HEK293 (cell line): ENCODE measurements at regions not wholly inside any gene's neighbourhood (a gene's known extent, or its start where the extent isn't known, plus 50 kb on each side); places are given as distances from the start of the nearest gene placed in this dataset.

Experiments
- KLF9 ChIP-seq: fragments of 450-650 bp; formaldehyde crosslinking; IDR thresholded peaks from 2 replicates; pipeline ENCODE4 v1.5.1; 2016; ENCODE audit warnings: missing biosample characterization, missing genetic modification characterization, low read depth
- ZNF24 ChIP-seq: fragments of 450-650 bp; formaldehyde crosslinking; IDR thresholded peaks from 2 replicates; pipeline ENCODE4 v1.5.1; 2016; ENCODE audit warnings: missing biosample characterization, missing genetic modification characterization
- ZNF529 ChIP-seq: fragments of 450-650 bp; formaldehyde crosslinking; IDR thresholded peaks from 2 replicates; pipeline ENCODE4 v1.5.1; 2017; ENCODE audit warnings: missing genetic modification characterization, missing biosample characterization; ENCODE audit not compliant: insufficient replicate concordance
- ZNF830 ChIP-seq: fragments of 450-650 bp; IDR thresholded peaks from 2 replicates; pipeline ENCODE4 v1.5.0; 2018; ENCODE audit warnings: missing biosample characterization, missing genetic modification characterization, low read depth, mild to moderate bottlenecking, moderate library complexity
- TF ChIP-seq, protein P1 (sequence below): fragments of 450-650 bp; formaldehyde crosslinking; IDR thresholded peaks from 2 replicates; pipeline ENCODE4 v1.5.1; 2016; ENCODE audit warnings: missing biosample characterization, missing genetic modification characterization
- TF ChIP-seq, protein P2 (sequence below): fragments of 450-650 bp; formaldehyde crosslinking; IDR thresholded peaks from 2 replicates; pipeline ENCODE4 v1.5.1; 2016; ENCODE audit warnings: missing biosample characterization, missing genetic modification characterization

- TF ChIP-seq ZNF24 (tag by site-specific recombination), result no peak
- TF ChIP-seq, protein P1, sequence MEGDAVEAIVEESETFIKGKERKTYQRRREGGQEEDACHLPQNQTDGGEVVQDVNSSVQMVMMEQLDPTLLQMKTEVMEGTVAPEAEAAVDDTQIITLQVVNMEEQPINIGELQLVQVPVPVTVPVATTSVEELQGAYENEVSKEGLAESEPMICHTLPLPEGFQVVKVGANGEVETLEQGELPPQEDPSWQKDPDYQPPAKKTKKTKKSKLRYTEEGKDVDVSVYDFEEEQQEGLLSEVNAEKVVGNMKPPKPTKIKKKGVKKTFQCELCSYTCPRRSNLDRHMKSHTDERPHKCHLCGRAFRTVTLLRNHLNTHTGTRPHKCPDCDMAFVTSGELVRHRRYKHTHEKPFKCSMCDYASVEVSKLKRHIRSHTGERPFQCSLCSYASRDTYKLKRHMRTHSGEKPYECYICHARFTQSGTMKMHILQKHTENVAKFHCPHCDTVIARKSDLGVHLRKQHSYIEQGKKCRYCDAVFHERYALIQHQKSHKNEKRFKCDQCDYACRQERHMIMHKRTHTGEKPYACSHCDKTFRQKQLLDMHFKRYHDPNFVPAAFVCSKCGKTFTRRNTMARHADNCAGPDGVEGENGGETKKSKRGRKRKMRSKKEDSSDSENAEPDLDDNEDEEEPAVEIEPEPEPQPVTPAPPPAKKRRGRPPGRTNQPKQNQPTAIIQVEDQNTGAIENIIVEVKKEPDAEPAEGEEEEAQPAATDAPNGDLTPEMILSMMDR (tag by site-specific recombination), result no peak
- TF ChIP-seq ZNF830, result no peak
- TF ChIP-seq, protein P2, sequence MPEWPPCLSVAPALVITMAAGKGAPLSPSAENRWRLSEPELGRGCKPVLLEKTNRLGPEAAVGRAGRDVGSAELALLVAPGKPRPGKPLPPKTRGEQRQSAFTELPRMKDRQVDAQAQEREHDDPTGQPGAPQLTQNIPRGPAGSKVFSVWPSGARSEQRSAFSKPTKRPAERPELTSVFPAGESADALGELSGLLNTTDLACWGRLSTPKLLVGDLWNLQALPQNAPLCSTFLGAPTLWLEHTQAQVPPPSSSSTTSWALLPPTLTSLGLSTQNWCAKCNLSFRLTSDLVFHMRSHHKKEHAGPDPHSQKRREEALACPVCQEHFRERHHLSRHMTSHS (tag by site-specific recombination), result no peak
- no peak for TF ChIP-seq ZNF529 (tag by site-specific recombination)
- no peak for TF ChIP-seq KLF9 (tag by site-specific recombination)
Observed at GRCh38 chr10:44032216-44032615, 352.7 kb downstream of the CXCL12 start.
